Testis (tissue), 2 donors: ENCODE measurements at regions not wholly inside any gene's neighbourhood (a gene's known extent, or its start where the extent isn't known, plus 50 kb on each side); places are given as distances from the start of the nearest gene placed in this dataset.
"Not testable (repeated sequence)": the region's sequence is repeated elsewhere in the genome, so short reads cannot be mapped to it uniquely, and the experiment has no call there.

Experiments
- DNase-seq: peaks from one replicate; pipeline ENCODE4 v3.0.0-alpha.2; 2019
- H3K27ac ChIP-seq, 2 donors: fragments of 200-600 bp; sonication (generic); one replicate each; pipeline ENCODE4 v1.5.1; 2019
- H3K27me3 ChIP-seq: fragments of 200-600 bp; sonication (generic); one replicate; pipeline ENCODE4 v1.5.1; 2019
- H3K36me3 ChIP-seq: fragments of 200-600 bp; sonication (generic); one replicate; pipeline ENCODE4 v1.5.1; 2017; ENCODE audit warnings: low read depth; ENCODE audit errors: missing control alignments
- H3K4me1 ChIP-seq: fragments of 200-600 bp; sonication (generic); one replicate; pipeline ENCODE4 v1.5.1; 2019
- H3K4me3 ChIP-seq, 2 donors: fragments of 200-600 bp; sonication (generic); one replicate each; pipeline ENCODE4 v1.5.1; 2017 to 2019
- H3K9me3 ChIP-seq: fragments of 200-600 bp; sonication (generic); one replicate; pipeline ENCODE4 v1.5.1; 2017
- POLR2A ChIP-seq: fragments of 450-650 bp; IDR thresholded peaks from one replicate; pipeline ENCODE4 v1.6.1; 2017; ENCODE audit warnings: antibody characterized with exemption, mild to moderate bottlenecking, moderate library complexity
- WGBS, 2 donors: methylation state at CpG; one replicate each; pipeline ENCODE4 v1.1.5; 2018; 5-methylcytosine and 5-hydroxymethylcytosine counted together
- intact Hi-C: fragments of 100-400 bp; cut with DNase I; formaldehyde crosslinking; loops from one replicate; pipeline ENCODE4 v1.15.1; 2023; ENCODE audit warnings: low total_unique reads
- TF ChIP-seq, protein P1 (sequence below), 3 experiments: fragments of 450-650 bp in 2 of 3; fragments of 200-600 bp in 1 of 3; sonication (generic) in 1 of 3; IDR thresholded peaks; one replicate each; pipeline ENCODE4 v1.5.1; 2016 to 2019; ENCODE audit warnings: antibody characterized with exemption in 3 of 3, mild to moderate bottlenecking in 2 of 3, moderate library complexity in 1 of 3

DNA sequence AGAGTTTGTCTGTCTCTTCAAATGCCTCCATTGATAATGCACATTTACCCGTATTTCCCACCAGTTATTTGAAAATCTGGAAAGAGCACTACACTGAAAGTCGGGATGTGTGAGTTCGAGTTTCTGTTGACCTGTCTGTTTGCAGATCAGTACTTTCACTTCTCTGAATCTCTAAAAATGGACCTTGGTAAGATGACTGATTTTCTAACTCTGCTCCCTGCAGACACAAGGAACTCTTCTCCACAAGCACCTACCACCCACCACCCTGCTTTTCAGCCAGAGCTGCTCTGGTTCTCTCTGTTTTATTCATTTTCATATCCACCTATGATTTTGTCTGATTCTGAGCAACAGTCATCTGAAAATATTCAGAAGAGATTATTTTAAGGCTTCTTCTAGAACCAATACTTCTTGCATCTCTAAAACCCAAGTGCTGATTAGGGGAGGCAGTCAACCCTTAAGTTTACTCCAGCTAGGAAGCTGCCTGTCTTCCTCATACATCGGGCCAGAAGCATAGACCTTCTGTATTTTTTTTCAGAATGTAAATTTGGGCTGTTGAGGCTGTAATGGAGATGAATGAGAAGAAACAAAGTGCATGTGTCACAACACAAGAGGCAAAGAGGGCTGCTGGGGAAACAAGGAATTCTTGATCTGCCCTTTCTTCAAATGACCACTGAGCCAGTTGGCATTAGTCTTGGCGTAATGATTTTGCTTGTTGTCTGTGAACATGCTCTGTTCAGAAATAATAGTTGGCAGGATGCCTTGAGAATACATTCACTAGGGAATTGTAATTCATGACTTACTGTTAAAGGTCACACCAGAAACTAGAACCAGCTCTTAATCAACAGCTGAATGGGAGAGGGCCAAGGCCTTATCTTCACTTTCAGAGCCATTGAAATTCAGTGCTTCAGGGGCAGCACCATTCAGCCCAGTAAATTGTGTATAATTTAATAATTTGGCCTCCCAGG, 85.4 kb upstream of the MYLIP start:
- Histone ChIP-seq H3K4me1 (no peaks in the 10 kb centered on the region), H3K27ac (no peak overlapping the region), H3K9me3 (no peaks in the 10 kb centered on the region), H3K4me3 (no peak overlapping the region), H3K27me3 (no peaks in the 10 kb centered on the region), H3K36me3 (no peaks in the 10 kb centered on the region)
- 78% methylated on average over 5 of the region's 5 CpGs for WGBS, 2 donors
- intact Hi-C loops, result no loop called here
- TF ChIP-seq POLR2A, result no peak
- TF ChIP-seq, protein P1, sequence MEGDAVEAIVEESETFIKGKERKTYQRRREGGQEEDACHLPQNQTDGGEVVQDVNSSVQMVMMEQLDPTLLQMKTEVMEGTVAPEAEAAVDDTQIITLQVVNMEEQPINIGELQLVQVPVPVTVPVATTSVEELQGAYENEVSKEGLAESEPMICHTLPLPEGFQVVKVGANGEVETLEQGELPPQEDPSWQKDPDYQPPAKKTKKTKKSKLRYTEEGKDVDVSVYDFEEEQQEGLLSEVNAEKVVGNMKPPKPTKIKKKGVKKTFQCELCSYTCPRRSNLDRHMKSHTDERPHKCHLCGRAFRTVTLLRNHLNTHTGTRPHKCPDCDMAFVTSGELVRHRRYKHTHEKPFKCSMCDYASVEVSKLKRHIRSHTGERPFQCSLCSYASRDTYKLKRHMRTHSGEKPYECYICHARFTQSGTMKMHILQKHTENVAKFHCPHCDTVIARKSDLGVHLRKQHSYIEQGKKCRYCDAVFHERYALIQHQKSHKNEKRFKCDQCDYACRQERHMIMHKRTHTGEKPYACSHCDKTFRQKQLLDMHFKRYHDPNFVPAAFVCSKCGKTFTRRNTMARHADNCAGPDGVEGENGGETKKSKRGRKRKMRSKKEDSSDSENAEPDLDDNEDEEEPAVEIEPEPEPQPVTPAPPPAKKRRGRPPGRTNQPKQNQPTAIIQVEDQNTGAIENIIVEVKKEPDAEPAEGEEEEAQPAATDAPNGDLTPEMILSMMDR (IDR thresholded peaks at IDR 0.05), result no peak
- no peak for DNase-seq

DNA sequence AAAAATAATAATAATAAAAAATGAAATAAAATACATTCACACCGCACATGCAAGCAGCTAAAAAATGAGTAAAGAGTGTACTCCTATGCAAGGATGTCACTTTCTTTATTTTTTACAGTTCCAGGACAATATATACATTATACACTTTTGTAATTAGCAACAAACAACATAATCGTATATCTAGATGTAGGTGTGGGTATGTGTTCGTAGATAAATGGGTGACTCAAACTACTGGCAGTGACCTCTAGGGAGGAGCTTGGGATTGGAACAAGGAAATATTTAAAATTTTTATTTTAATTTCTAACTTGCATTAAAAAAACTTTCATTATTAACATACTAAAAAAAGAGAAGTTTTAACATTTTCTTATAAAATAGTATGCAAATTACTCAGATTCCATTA, 86.1 kb upstream of the MYLIP start:
- Histone ChIP-seq H3K27ac (no peak overlapping the region), H3K36me3 (no peaks in the 10 kb centered on the region), H3K27me3 (no peaks in the 10 kb centered on the region), H3K9me3 (no peaks in the 10 kb centered on the region), H3K4me1 (no peaks in the 10 kb centered on the region), H3K4me3 (no peak overlapping the region)
- 81 to 91% methylated on average over 3 of the region's 3 CpGs for WGBS, 2 donors
- TF ChIP-seq, protein P1 (IDR thresholded peaks at IDR 0.05), result no peak
- no peak for TF ChIP-seq POLR2A
- intact Hi-C loops, result no loop called here
- no peak for DNase-seq

DNA sequence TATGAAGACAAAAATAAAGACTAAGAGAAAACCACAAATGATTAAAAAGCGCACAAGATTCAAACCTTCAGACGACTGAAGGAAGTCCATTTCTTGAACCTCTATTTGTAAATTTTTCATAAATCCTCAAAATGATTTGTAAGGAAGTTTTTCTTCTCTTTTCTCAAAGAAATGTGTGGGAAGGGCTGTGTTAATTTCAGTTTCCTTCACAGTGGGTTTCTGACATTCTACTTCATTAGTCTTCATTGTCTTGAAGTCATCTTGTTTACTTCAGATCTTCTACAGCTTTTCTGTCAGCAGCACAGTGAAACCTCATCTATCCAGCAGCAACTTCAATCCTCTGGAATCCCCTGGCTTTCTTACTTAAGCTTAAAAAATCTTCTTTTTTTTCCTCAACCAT, 87.6 kb upstream of the MYLIP start:
- DNase-seq, result no peak
- Histone ChIP-seq H3K27ac (no peak overlapping the region), H3K4me3 (no peak overlapping the region), H3K27me3 (no peaks in the 10 kb centered on the region), H3K4me1 (no peaks in the 10 kb centered on the region), H3K9me3 (no peaks in the 10 kb centered on the region), H3K36me3 (no peaks in the 10 kb centered on the region)
- TF ChIP-seq, protein P1 (IDR thresholded peaks at IDR 0.05), result no peak
- no peak for TF ChIP-seq POLR2A
- 80 to 88% methylated on average over 2 of the region's 2 CpGs for WGBS, 2 donors
- intact Hi-C loops, result no loop called here

DNA sequence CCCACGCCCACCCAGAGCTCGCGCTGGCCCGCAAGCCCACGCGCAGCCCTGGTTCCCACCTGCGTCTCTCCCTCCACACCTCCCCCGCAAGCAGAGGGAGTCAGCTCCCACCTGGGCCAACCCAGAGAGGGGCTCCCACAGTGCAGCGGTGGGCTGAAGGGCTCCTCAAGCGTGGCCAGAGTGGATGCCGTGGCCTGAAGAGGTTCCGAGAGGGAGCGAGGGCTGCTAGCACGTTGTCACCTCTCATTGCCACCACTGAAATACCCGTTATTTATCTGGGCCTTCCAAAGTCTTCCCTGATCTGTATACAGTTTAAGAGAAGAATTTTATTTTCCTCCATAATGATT, 88.3 kb upstream of the MYLIP start:
- Histone ChIP-seq H3K4me1 (no peaks in the 10 kb centered on the region), H3K36me3 (no peaks in the 10 kb centered on the region), H3K4me3 (peak overlapping the region in 1 of 2 donors; percentile 14), H3K27me3 (no peaks in the 10 kb centered on the region), H3K27ac (no peak overlapping the region), H3K9me3 (no peaks in the 10 kb centered on the region)
- TF ChIP-seq, protein P1 (IDR thresholded peaks at IDR 0.05), result no peak
- no peak for TF ChIP-seq POLR2A
- intact Hi-C loops, result no loop called here
- DNase-seq, result no peak
- WGBS, 2 donors, result 84 to 89% methylated on average over 7 to 15 of the region's 15 CpGs

DNA sequence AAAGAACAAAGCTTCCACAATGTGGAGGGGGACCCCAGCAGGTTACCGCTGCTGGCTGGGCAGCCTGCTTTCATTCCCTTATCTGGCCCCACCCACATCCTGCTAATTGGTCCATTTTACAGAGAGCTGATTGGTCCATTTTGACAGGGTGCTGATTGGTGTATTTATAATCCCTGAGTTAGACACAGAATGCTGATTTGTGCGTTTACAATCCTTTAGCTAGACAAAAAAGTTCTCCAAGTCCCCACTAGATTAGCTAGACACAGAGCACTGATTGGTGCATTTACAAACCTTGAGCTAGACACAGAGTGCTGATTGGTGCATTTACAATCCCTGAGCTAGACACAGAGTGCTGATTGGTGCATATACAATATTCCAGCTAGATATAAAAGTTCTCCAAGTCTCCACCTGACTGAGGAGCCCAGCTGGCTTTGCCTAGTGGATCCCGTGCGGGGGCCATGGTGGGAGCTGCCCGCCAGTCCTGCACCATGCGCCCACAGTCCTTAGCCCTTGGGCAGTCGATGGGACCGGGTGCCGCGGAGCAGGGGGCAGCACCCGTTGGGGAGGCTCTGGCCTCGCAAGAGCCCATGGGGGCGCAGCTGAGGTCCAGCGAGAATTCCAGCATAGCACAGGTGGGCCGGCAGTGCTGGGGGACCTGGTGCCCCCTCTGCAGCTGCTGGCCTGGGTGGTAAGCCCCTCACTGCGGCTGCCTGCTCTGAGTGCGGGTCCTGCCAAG, 88.8 kb upstream of the MYLIP start:
- intact Hi-C loops, H3K4me1 ChIP-seq, H3K36me3 ChIP-seq, H3K27me3 ChIP-seq, H3K27ac ChIP-seq, H3K9me3 ChIP-seq, DNase-seq: not testable (repeated sequence)
- peak overlapping the region in 1 of 2 donors; percentile 14 for H3K4me3 ChIP-seq
- 90 to 97% methylated on average over 13 to 17 of the region's 17 CpGs for WGBS, 2 donors
